Osteoblast (primary cell): ENCODE measurements at regions not wholly inside any gene's neighbourhood (a gene's known extent, or its start where the extent isn't known, plus 50 kb on each side); places are given as distances from the start of the nearest gene placed in this dataset.

Experiments used
- DNase-seq: peaks from one replicate; pipeline ENCODE4 v3.0.0; 2011; ENCODE audit warnings: low spot score, mixed read lengths; ENCODE audit not compliant: insufficient read length; ENCODE audit errors: missing footprints
- H2AFZ ChIP-seq: 2 replicates; pipeline ENCODE4 v1.6.0; 2011; ENCODE audit warnings: mild to moderate bottlenecking, low read length
- H3K27ac ChIP-seq: 2 replicates; pipeline ENCODE4 v1.5.1; 2011; ENCODE audit warnings: mild to moderate bottlenecking, low read depth, low read length, moderate library complexity
- H3K27me3 ChIP-seq: 2 replicates; pipeline ENCODE4 v1.6.0; 2012; ENCODE audit warnings: mild to moderate bottlenecking, control low read depth, inconsistent platforms, low read length, moderate library complexity; ENCODE audit not compliant: insufficient read depth
- H3K36me3 ChIP-seq: 2 replicates; pipeline ENCODE4 v1.5.1; 2011; ENCODE audit warnings: mild to moderate bottlenecking, low read length, control low read depth, moderate library complexity; ENCODE audit not compliant: insufficient read depth
- H3K4me1 ChIP-seq: 2 replicates; pipeline ENCODE4 v1.5.1; 2011; ENCODE audit warnings: mild to moderate bottlenecking, low read length, control low read depth, moderate library complexity; ENCODE audit not compliant: insufficient read depth
- H3K4me2 ChIP-seq: 2 replicates; pipeline ENCODE4 v1.6.0; 2011; ENCODE audit warnings: mild to moderate bottlenecking, low read length; ENCODE audit not compliant: insufficient read depth
- H3K4me3 ChIP-seq: fragments of 200-600 bp; sonication (generic); 3 replicates; pipeline ENCODE4 v1.5.1; 2012; ENCODE audit warnings: mild to moderate bottlenecking, low read length, inconsistent platforms; ENCODE audit not compliant: insufficient read depth
- H3K79me2 ChIP-seq: 2 replicates; pipeline ENCODE4 v1.6.0; 2012; ENCODE audit warnings: mild to moderate bottlenecking, low read length, control low read depth, inconsistent platforms; ENCODE audit not compliant: insufficient read depth
- H3K9me3 ChIP-seq: 2 replicates; pipeline ENCODE4 v1.5.1; 2011; ENCODE audit warnings: low read depth, low read length, control low read depth
- H4K20me1 ChIP-seq: 2 replicates; pipeline ENCODE4 v1.6.0; 2012; ENCODE audit warnings: mild to moderate bottlenecking, low read length, control low read depth; ENCODE audit not compliant: insufficient read depth
- CTCF ChIP-seq: IDR thresholded peaks from 2 replicates; pipeline ENCODE4 v1.5.1; 2011; ENCODE audit warnings: mild to moderate bottlenecking, low read depth, low read length, moderate library complexity; ENCODE audit errors: extremely low read depth

- Histone ChIP-seq H2AFZ (no peak overlapping the region), H3K9me3 (no peaks in the 10 kb centered on the region), H3K27ac (no peak overlapping the region), H3K27me3 (peaks cover 41% of the 10 kb centered on the region), H3K4me2 (no peak overlapping the region), H3K36me3 (no peaks in the 10 kb centered on the region), H3K4me3 (no peak overlapping the region), H4K20me1 (no peaks in the 10 kb centered on the region), H3K4me1 (no peaks in the 10 kb centered on the region), H3K79me2 (no peaks in the 10 kb centered on the region)
- TF ChIP-seq CTCF, result no peak
- no peak for DNase-seq
These were observed 97.6 kb upstream of the SIM2 start for GRCh38 chr21:36601362-36601761.

GRCh38 chr21:36602735-36603134 is 96.2 kb upstream of the SIM2 start:
- Histone ChIP-seq H3K36me3 (no peaks in the 10 kb centered on the region), H3K9me3 (no peaks in the 10 kb centered on the region), H3K27ac (no peak overlapping the region), H3K4me3 (no peak overlapping the region), H3K4me2 (no peak overlapping the region), H2AFZ (no peak overlapping the region), H3K4me1 (no peaks in the 10 kb centered on the region), H3K27me3 (peaks cover 40% of the 10 kb centered on the region), H3K79me2 (no peaks in the 10 kb centered on the region), H4K20me1 (no peaks in the 10 kb centered on the region)
- no peak for TF ChIP-seq CTCF
- DNase-seq, result no peak

GRCh38 chr21:36603221-36603620 is 95.7 kb upstream of the SIM2 start:
- H3K9me3 ChIP-seq, result no peaks in the 10 kb centered on the region
- no peaks in the 10 kb centered on the region for H3K79me2 ChIP-seq
- no peak for TF ChIP-seq CTCF
- DNase-seq, result no peak
- no peaks in the 10 kb centered on the region for H3K36me3 ChIP-seq
- no peaks in the 10 kb centered on the region for H3K4me1 ChIP-seq
- H3K27ac ChIP-seq, result no peak overlapping the region
- H4K20me1 ChIP-seq, result no peaks in the 10 kb centered on the region
- H3K4me3 ChIP-seq, result no peak overlapping the region
- no peak overlapping the region for H3K4me2 ChIP-seq
- H2AFZ ChIP-seq, result no peak overlapping the region
- H3K27me3 ChIP-seq, result peaks cover 40% of the 10 kb centered on the region

GRCh38 chr21:36605426-36605825 is 93.5 kb upstream of the SIM2 start:
- DNase-seq, result no peak
- H3K36me3 ChIP-seq, result no peaks in the 10 kb centered on the region
- H3K9me3 ChIP-seq, result no peaks in the 10 kb centered on the region
- no peaks in the 10 kb centered on the region for H4K20me1 ChIP-seq
- H3K27ac ChIP-seq, result no peak overlapping the region
- no peak overlapping the region for H2AFZ ChIP-seq
- no peaks in the 10 kb centered on the region for H3K4me1 ChIP-seq
- peaks cover 33% of the 10 kb centered on the region for H3K27me3 ChIP-seq
- no peak for TF ChIP-seq CTCF
- no peak overlapping the region for H3K4me2 ChIP-seq
- no peaks in the 10 kb centered on the region for H3K79me2 ChIP-seq
- no peak overlapping the region for H3K4me3 ChIP-seq
